NT2/D1 (cell line): ENCODE measurements at regions not wholly inside any gene's neighbourhood (a gene's known extent, or its start where the extent isn't known, plus 50 kb on each side); places are given as distances from the start of the nearest gene placed in this dataset.

Source experiments
- SUZ12 ChIP-seq: IDR thresholded peaks from 2 replicates; pipeline ENCODE4 v1.6.1; 2011; ENCODE audit not compliant: insufficient read length, insufficient read depth; ENCODE audit errors: extremely low read depth
- YY1 ChIP-seq: IDR thresholded peaks from 2 replicates; pipeline ENCODE4 v1.6.1; 2011; ENCODE audit not compliant: insufficient read length, insufficient read depth
- ZNF274 ChIP-seq: IDR thresholded peaks from 2 replicates; pipeline ENCODE4 v1.6.1; 2011; ENCODE audit warnings: mild to moderate bottlenecking, low read depth, low read length

- no peak for TF ChIP-seq YY1
- TF ChIP-seq ZNF274, result no peak
- no peak for TF ChIP-seq SUZ12
These were observed 70.3 kb upstream of the ARL8B start for GRCh38 chr3:5051772-5052171.
